Tibial nerve (tissue), 4 donors: ENCODE measurements at regions not wholly inside any gene's neighbourhood (a gene's known extent, or its start where the extent isn't known, plus 50 kb on each side); places are given as distances from the start of the nearest gene placed in this dataset.
"Not testable (repeated sequence)": the region's sequence is repeated elsewhere in the genome, so short reads cannot be mapped to it uniquely, and the experiment has no call there.

Source experiments
- DNase-seq, 2 donors: peaks; one replicate each; pipeline ENCODE4 v3.0.0-alpha.2; 2019; ENCODE audit warnings: low spot score in 2 of 2
- H3K27ac ChIP-seq, 4 donors: fragments of 200-600 bp; sonication (generic) in 3 of 4; one replicate each; pipeline ENCODE4 v1.5.1; 2017 to 2019; ENCODE audit warnings: mild to moderate bottlenecking in 1 of 4
- H3K27me3 ChIP-seq, 2 donors: fragments of 200-600 bp; sonication (generic) in 1 of 2; one replicate each; pipeline versions ENCODE4 v1.5.1 to v1.6.0; 2017 to 2019
- H3K36me3 ChIP-seq, 3 donors: fragments of 200-600 bp; sonication (generic); one replicate each; pipeline ENCODE4 v1.5.1; 2018 to 2019
- H3K4me1 ChIP-seq, 4 donors: fragments of 200-600 bp; sonication (generic) in 3 of 4; one replicate each; pipeline ENCODE4 v1.5.1; 2017 to 2019
- H3K4me3 ChIP-seq, 4 donors: fragments of 200-600 bp; sonication (generic) in 3 of 4; one replicate each; pipeline ENCODE4 v1.5.1; 2017 to 2019; ENCODE audit warnings: mild to moderate bottlenecking in 1 of 4, moderate library complexity in 1 of 4
- H3K9me3 ChIP-seq, 4 donors: fragments of 200-600 bp; sonication (generic) in 3 of 4; one replicate each; pipeline ENCODE4 v1.5.1; 2017 to 2019
- EP300 ChIP-seq, 2 donors: sonication (generic); formaldehyde crosslinking; IDR thresholded peaks; one replicate each; pipeline ENCODE4 v1.6.1; 2017; ENCODE audit warnings: antibody characterized with exemption in 2 of 2, mild to moderate bottlenecking in 1 of 2
- POLR2A ChIP-seq, 2 donors: fragments of 450-650 bp; IDR thresholded peaks; one replicate each; pipeline ENCODE4 v1.6.1; 2017; ENCODE audit warnings: antibody characterized with exemption in 2 of 2, mild to moderate bottlenecking in 2 of 2, moderate library complexity in 2 of 2
- WGBS, 2 donors: methylation state at CpG; one replicate each; pipeline ENCODE4 v1.1.5; 2018; 5-methylcytosine and 5-hydroxymethylcytosine counted together
- TF ChIP-seq, protein P1 (sequence below), 5 experiments: fragments of 200-600 bp in 3 of 5; fragments of 450-650 bp in 2 of 5; sonication (generic) in 3 of 5; IDR thresholded peaks; one replicate each; pipeline ENCODE4 v1.5.1; 2016 to 2019; ENCODE audit warnings: antibody characterized with exemption in 5 of 5, mild to moderate bottlenecking in 3 of 5, moderate library complexity in 2 of 5

- Histone ChIP-seq H3K27me3 (no peaks in the 10 kb centered on the region), H3K4me3 (no peak overlapping the region), H3K9me3 (no peaks in the 10 kb centered on the region), H3K36me3 (no peaks in the 10 kb centered on the region), H3K27ac (no peak overlapping the region), H3K4me1 (peaks cover 0 to 6% (median 0%) of the 10 kb centered on the region in 4 donors)
- TF ChIP-seq, protein P1, sequence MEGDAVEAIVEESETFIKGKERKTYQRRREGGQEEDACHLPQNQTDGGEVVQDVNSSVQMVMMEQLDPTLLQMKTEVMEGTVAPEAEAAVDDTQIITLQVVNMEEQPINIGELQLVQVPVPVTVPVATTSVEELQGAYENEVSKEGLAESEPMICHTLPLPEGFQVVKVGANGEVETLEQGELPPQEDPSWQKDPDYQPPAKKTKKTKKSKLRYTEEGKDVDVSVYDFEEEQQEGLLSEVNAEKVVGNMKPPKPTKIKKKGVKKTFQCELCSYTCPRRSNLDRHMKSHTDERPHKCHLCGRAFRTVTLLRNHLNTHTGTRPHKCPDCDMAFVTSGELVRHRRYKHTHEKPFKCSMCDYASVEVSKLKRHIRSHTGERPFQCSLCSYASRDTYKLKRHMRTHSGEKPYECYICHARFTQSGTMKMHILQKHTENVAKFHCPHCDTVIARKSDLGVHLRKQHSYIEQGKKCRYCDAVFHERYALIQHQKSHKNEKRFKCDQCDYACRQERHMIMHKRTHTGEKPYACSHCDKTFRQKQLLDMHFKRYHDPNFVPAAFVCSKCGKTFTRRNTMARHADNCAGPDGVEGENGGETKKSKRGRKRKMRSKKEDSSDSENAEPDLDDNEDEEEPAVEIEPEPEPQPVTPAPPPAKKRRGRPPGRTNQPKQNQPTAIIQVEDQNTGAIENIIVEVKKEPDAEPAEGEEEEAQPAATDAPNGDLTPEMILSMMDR (IDR thresholded peaks at IDR 0.05), result no peak
- TF ChIP-seq POLR2A (IDR thresholded peaks at IDR 0.05), result no peak
- no peak for TF ChIP-seq EP300 (IDR thresholded peaks at IDR 0.05)
- no peak for DNase-seq
- 49 to 55% methylated on average over 11 of the region's 11 CpGs for WGBS, 2 donors
Measured at GRCh38 chr13:50467156-50468110, 376.1 kb downstream of the DLEU7 start.

GRCh38 chr13:50468849-50469669 is 374.4 kb downstream of the DLEU7 start:
- no peak for DNase-seq
- WGBS, 2 donors, result 61 to 62% methylated on average over 13 of the region's 13 CpGs
- no peaks in the 10 kb centered on the region for H3K27me3 ChIP-seq
- peaks cover 0 to 6% (median 0%) of the 10 kb centered on the region in 4 donors for H3K4me1 ChIP-seq
- no peak overlapping the region for H3K4me3 ChIP-seq
- no peaks in the 10 kb centered on the region for H3K9me3 ChIP-seq
- peak overlapping the region in 2 of 4 donors; percentile 30 to 65 for H3K27ac ChIP-seq
- TF ChIP-seq EP300 (IDR thresholded peaks at IDR 0.05) (no peak), POLR2A (IDR thresholded peaks at IDR 0.05) (no peak)
- TF ChIP-seq, protein P1 (IDR thresholded peaks at IDR 0.05), result no peak
- H3K36me3 ChIP-seq, result no peaks in the 10 kb centered on the region

GRCh38 chr13:50473050-50473449 is 370.4 kb downstream of the DLEU7 start:
- not testable (repeated sequence) for DNase-seq, H3K4me1 ChIP-seq, H3K36me3 ChIP-seq, H3K9me3 ChIP-seq, H3K4me3 ChIP-seq, H3K27me3 ChIP-seq, H3K27ac ChIP-seq
- WGBS, 2 donors, result 92 to 98% methylated on average over 2 to 3 of the region's 3 CpGs

DNA sequence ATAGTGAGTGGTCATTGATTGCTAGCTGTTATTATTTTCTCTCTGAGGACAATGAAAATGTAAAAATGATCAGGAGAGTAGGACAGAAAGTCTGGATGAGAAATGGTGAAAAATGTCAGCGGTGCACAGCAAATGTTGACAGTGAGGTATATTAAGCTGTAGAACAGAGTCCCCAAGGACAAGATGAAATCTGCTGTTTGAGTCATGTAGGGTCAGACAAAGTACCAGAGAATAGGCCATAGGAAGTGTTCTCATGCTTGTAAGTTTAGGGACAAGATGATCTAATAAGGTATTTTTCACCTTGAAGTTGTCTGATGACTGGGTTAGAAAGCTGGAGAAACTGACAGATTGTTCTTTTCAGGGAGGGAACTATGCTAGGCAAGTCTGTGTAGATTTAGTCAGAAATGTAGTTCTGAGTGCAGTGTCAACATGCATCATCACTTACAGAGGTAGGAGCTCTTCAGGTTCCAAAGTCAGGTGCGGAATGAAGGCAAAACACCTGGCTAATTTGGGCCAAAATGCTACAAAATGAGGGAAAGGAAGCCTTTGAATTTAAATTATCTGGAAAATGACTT is 369.3 kb downstream of the DLEU7 start:
- no peaks in the 10 kb centered on the region for H3K27me3 ChIP-seq
- 88 to 90% methylated on average over 2 of the region's 2 CpGs for WGBS, 2 donors
- TF ChIP-seq, protein P1 (IDR thresholded peaks at IDR 0.05), result no peak
- no peak for TF ChIP-seq EP300 (IDR thresholded peaks at IDR 0.05)
- no peak for TF ChIP-seq POLR2A (IDR thresholded peaks at IDR 0.05)
- peaks cover 0 to 5% (median 0%) of the 10 kb centered on the region in 4 donors for H3K4me1 ChIP-seq
- no peaks in the 10 kb centered on the region for H3K9me3 ChIP-seq
- no peaks in the 10 kb centered on the region for H3K36me3 ChIP-seq
- no peak overlapping the region for H3K27ac ChIP-seq
- no peak overlapping the region for H3K4me3 ChIP-seq
- no peak for DNase-seq

- Histone ChIP-seq H3K9me3 (no peaks in the 10 kb centered on the region), H3K4me3 (no peak overlapping the region), H3K27me3 (no peaks in the 10 kb centered on the region), H3K36me3 (no peaks in the 10 kb centered on the region), H3K4me1 (peaks cover 0 to 5% (median 0%) of the 10 kb centered on the region in 4 donors), H3K27ac (no peak overlapping the region)
- 26 to 29% methylated on average over 5 of the region's 5 CpGs for whole genome bisulfite sequencing, 2 donors
- TF ChIP-seq, protein P1 (IDR thresholded peaks at IDR 0.05), result no peak
- TF ChIP-seq POLR2A (IDR thresholded peaks at IDR 0.05) (no peak), EP300 (IDR thresholded peaks at IDR 0.05) (no peak)
- DNase-seq, result no peak
Measured at GRCh38 chr13:50476577-50477285, 366.8 kb downstream of the DLEU7 start.
